ENCODE measurements at regions not wholly inside any gene's neighbourhood (a gene's known extent, or its start where the extent isn't known, plus 50 kb on each side); places are given as distances from the start of the nearest gene placed in this dataset.
"Not testable (repeated sequence)": the region's sequence is repeated elsewhere in the genome, so short reads cannot be mapped to it uniquely, and the experiment has no call there.

DNA sequence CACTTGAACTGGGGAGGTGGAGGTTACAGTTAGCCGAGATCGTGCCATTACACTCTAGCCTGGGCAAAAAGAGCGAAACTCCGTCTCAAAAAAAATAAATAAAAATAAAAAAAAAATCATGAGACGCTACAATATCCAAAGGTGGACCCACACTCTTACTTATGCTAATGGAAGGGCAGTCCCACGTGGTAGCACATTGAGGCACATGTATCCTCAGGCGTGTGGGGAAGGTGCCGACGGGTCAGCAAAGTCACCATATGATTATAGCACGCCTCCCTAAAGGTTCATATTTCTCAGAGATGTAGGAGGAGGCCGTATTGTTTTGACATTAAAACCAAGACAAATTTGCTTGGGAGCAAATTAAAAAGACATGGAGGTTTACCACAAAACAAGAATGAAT lies 201.6 kb downstream of the LRRC70 start:
- Histone ChIP-seq H3K4me2 (no peak overlapping the region), H3K4me1 (ENCODE audit: low read depth, poor library complexity, severe bottlenecking) (peaks cover 31% of the 10 kb centered on the region)
- TF ChIP-seq, protein P1, sequence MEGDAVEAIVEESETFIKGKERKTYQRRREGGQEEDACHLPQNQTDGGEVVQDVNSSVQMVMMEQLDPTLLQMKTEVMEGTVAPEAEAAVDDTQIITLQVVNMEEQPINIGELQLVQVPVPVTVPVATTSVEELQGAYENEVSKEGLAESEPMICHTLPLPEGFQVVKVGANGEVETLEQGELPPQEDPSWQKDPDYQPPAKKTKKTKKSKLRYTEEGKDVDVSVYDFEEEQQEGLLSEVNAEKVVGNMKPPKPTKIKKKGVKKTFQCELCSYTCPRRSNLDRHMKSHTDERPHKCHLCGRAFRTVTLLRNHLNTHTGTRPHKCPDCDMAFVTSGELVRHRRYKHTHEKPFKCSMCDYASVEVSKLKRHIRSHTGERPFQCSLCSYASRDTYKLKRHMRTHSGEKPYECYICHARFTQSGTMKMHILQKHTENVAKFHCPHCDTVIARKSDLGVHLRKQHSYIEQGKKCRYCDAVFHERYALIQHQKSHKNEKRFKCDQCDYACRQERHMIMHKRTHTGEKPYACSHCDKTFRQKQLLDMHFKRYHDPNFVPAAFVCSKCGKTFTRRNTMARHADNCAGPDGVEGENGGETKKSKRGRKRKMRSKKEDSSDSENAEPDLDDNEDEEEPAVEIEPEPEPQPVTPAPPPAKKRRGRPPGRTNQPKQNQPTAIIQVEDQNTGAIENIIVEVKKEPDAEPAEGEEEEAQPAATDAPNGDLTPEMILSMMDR (conservative IDR thresholded peaks at IDR 0.05; ENCODE audit: low read depth, low read length), result no peak

DNA sequence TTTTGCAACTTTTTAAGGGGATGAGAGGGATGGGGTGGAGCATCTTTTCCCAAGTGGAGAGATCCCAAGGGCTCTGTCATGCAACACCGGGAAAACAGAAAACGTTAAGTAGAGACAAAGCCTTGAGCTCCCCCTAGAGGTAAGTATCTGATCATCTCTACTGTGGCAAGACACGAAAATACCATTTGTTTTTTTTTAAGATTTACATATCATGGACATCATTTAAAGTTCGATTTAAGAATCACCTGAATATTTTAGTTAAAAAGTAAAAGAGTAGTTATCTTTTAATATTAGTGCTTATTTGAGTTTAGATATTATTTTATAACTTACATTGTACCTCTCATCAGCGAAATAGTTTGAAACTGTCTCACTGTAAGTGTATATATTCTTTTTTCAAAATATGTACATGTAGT lies 200.4 kb downstream of the LRRC70 start:
- H3K79me2 ChIP-seq (ENCODE audit: insufficient read depth, low read depth), result no peaks in the 10 kb centered on the region
- no peaks in the 10 kb centered on the region for H4K20me1 ChIP-seq (ENCODE audit: insufficient read depth)
- no peak overlapping the region for H3K27ac ChIP-seq
- TF ChIP-seq, protein P1 (conservative IDR thresholded peaks at IDR 0.05; ENCODE audit: low read depth, low read length), result peak; percentile 94
- H3K4me3 ChIP-seq (IDR thresholded peaks at IDR 0.05; ENCODE audit: insufficient read depth, low read depth, low read length), result no peak overlapping the region
- no peaks in the 10 kb centered on the region for H3K27me3 ChIP-seq (ENCODE audit: insufficient read depth, low read depth)
- H3K9ac ChIP-seq, result no peak overlapping the region
- H3K4me1 ChIP-seq (ENCODE audit: low read depth, poor library complexity, severe bottlenecking), result peaks cover 31% of the 10 kb centered on the region
- no peak overlapping the region for H3K4me2 ChIP-seq
- peak overlapping the region; percentile 39; the same call in 1 of the 2 replicates for H2AFZ ChIP-seq (ENCODE audit: low read depth)
- H3K36me3 ChIP-seq (ENCODE audit: insufficient read depth), result no peaks in the 10 kb centered on the region

More for the DNA sequence above, 201.6 kb downstream of the LRRC70 start:
- Histone ChIP-seq H3K79me2 (ENCODE audit: insufficient read depth, low read depth) (no peaks in the 10 kb centered on the region), H3K4me3 (IDR thresholded peaks at IDR 0.05; ENCODE audit: insufficient read depth, low read depth, low read length) (no peak overlapping the region), H3K27me3 (ENCODE audit: insufficient read depth, low read depth) (no peaks in the 10 kb centered on the region), H3K27ac (no peak overlapping the region), H2AFZ (ENCODE audit: low read depth) (no peak overlapping the region), H3K9ac (no peak overlapping the region), H4K20me1 (ENCODE audit: insufficient read depth) (no peaks in the 10 kb centered on the region), H3K36me3 (ENCODE audit: insufficient read depth) (no peaks in the 10 kb centered on the region)

DNA sequence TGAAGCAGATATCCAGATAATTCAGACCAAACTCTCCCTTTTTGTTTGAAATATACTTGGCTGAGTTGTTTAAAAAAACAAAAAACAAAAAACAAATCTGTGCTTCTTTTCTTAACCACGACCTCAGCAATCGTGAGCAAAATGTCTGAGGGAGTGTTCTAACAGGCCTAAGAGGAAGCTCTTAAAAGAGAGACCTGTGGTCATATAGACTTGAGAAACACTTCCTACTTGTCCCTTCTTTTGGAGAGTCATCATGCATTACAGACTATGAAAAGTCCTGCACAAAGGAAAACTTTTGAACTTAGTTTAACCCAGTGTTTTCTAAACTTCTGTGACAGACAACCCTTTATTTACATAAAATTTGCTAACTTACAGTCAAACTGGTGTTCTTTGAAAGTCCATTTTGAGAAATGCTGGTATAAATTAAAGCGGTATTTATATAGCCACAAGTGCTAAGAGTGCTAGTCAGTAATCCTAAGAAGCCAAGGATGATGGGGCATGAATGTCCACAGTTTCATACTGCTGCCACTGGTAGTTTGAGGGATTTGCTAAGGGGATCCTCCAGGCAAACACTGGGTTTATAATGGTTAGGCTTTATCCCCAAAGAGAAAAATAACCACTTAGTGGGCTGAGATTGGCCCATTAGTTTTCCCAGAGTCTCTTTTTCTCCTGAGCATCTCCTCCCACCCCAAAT lies 199.8 kb downstream of the LRRC70 start:
- Histone ChIP-seq H3K27me3 (ENCODE audit: insufficient read depth, low read depth) (no peaks in the 10 kb centered on the region), H3K4me2 (no peak overlapping the region), H3K9ac (no peak overlapping the region)

GRCh38 chr5:62777081-62777480 lies 198.5 kb downstream of the LRRC70 start:
- H3K27me3 ChIP-seq (ENCODE audit: insufficient read depth, low read depth); H3K4me3 ChIP-seq (IDR thresholded peaks at IDR 0.05; ENCODE audit: insufficient read depth, low read depth, low read length); H3K9ac ChIP-seq; H3K79me2 ChIP-seq (ENCODE audit: insufficient read depth, low read depth); H3K27ac ChIP-seq; H2AFZ ChIP-seq (ENCODE audit: low read depth); H4K20me1 ChIP-seq (ENCODE audit: insufficient read depth); H3K36me3 ChIP-seq (ENCODE audit: insufficient read depth); H3K4me2 ChIP-seq: not testable (repeated sequence)
- H3K4me1 ChIP-seq (ENCODE audit: low read depth, poor library complexity, severe bottlenecking), result peaks cover 19% of the 10 kb centered on the region

More for the DNA sequence above, 199.8 kb downstream of the LRRC70 start:
- TF ChIP-seq, protein P1 (conservative IDR thresholded peaks at IDR 0.05; ENCODE audit: low read depth, low read length), result no peak
- no peak overlapping the region for H3K27ac ChIP-seq
- no peaks in the 10 kb centered on the region for H4K20me1 ChIP-seq (ENCODE audit: insufficient read depth)
- peaks cover 28% of the 10 kb centered on the region for H3K4me1 ChIP-seq (ENCODE audit: low read depth, poor library complexity, severe bottlenecking)
- H3K79me2 ChIP-seq (ENCODE audit: insufficient read depth, low read depth), result no peaks in the 10 kb centered on the region
- H3K36me3 ChIP-seq (ENCODE audit: insufficient read depth), result no peaks in the 10 kb centered on the region
- H2AFZ ChIP-seq (ENCODE audit: low read depth), result peak overlapping the region; percentile 39; the same call in 1 of the 2 replicates
- no peak overlapping the region for H3K4me3 ChIP-seq (IDR thresholded peaks at IDR 0.05; ENCODE audit: insufficient read depth, low read depth, low read length)

GRCh38 chr5:62776592-62776991 lies 198.0 kb downstream of the LRRC70 start:
- not testable (repeated sequence) for H3K36me3 ChIP-seq (ENCODE audit: insufficient read depth); H3K9ac ChIP-seq; H3K79me2 ChIP-seq (ENCODE audit: insufficient read depth, low read depth); H4K20me1 ChIP-seq (ENCODE audit: insufficient read depth); H3K4me3 ChIP-seq (IDR thresholded peaks at IDR 0.05; ENCODE audit: insufficient read depth, low read depth, low read length); H3K27ac ChIP-seq; H3K27me3 ChIP-seq (ENCODE audit: insufficient read depth, low read depth); H2AFZ ChIP-seq (ENCODE audit: low read depth); H3K4me2 ChIP-seq
- H3K4me1 ChIP-seq (ENCODE audit: low read depth, poor library complexity, severe bottlenecking), result peaks cover 24% of the 10 kb centered on the region
